Stimulated activated CD8-positive, alpha-beta memory T cell treated with anti-CD3 and anti-CD28 coated beads, Interleukin-4, amount 100 ng/mL, for 24 hours (primary cell): ENCODE measurements at regions not wholly inside any gene's neighbourhood (a gene's known extent, or its start where the extent isn't known, plus 50 kb on each side); places are given as distances from the start of the nearest gene placed in this dataset.

Source experiments
- DNase-seq: peaks from one replicate; pipeline ENCODE4 v3.0.0-alpha.2; 2020; ENCODE audit warnings: low read depth

GRCh38 chr1:114342376-114342775, 168.6 kb downstream of the TRIM33 start:
- peak; percentile 23 for DNase-seq

- DNase-seq, result no peak
Measured at GRCh38 chr1:114341856-114342255, 169.1 kb downstream of the TRIM33 start.

- DNase-seq, result peak; percentile 28
Measured at GRCh38 chr1:114341299-114341698, 169.7 kb downstream of the TRIM33 start.

GRCh38 chr1:114340892-114341291, 170.1 kb downstream of the TRIM33 start:
- DNase-seq, result no peak

- no peak for DNase-seq
Measured at GRCh38 chr1:114339379-114339778, 171.6 kb downstream of the TRIM33 start.

- DNase-seq, result no peak
Measured at GRCh38 chr1:114338191-114338890, 172.7 kb downstream of the TRIM33 start.

GRCh38 chr1:114337417-114337816, 173.6 kb downstream of the TRIM33 start:
- DNase-seq, result no peak

GRCh38 chr1:114336360-114336759, 174.6 kb downstream of the TRIM33 start:
- DNase-seq, result no peak

- no peak for DNase-seq
Measured at GRCh38 chr1:114335273-114335672, 175.7 kb downstream of the TRIM33 start.

- DNase-seq, result no peak
Measured at GRCh38 chr1:114334297-114334696, 176.7 kb downstream of the TRIM33 start.

GRCh38 chr1:114333690-114334089, 177.3 kb downstream of the TRIM33 start:
- no peak for DNase-seq

GRCh38 chr1:114331936-114332335, 178.3 kb upstream of the SYT6 start:
- no peak for DNase-seq

- DNase-seq, result no peak
Measured at GRCh38 chr1:114330451-114330983, 176.8 kb upstream of the SYT6 start.

GRCh38 chr1:114328361-114328904, 174.8 kb upstream of the SYT6 start:
- no peak for DNase-seq

GRCh38 chr1:114324662-114324965, 170.9 kb upstream of the SYT6 start:
- no peak for DNase-seq

- DNase-seq, result no peak
Measured at GRCh38 chr1:114323959-114324661, 170.4 kb upstream of the SYT6 start.

- no peak for DNase-seq
Measured at GRCh38 chr1:114322734-114323133, 169.1 kb upstream of the SYT6 start.

GRCh38 chr1:114322207-114322606, 168.5 kb upstream of the SYT6 start:
- DNase-seq, result no peak

GRCh38 chr1:114320586-114320985, 166.9 kb upstream of the SYT6 start:
- no peak for DNase-seq

GRCh38 chr1:114319418-114319817, 165.7 kb upstream of the SYT6 start:
- no peak for DNase-seq

- DNase-seq, result no peak
Measured at GRCh38 chr1:114318961-114319360, 165.3 kb upstream of the SYT6 start.

GRCh38 chr1:114316204-114316603, 162.5 kb upstream of the SYT6 start:
- no peak for DNase-seq

- no peak for DNase-seq
Measured at GRCh38 chr1:114315631-114316030, 162.0 kb upstream of the SYT6 start.
